ENCODE measurements at regions not wholly inside any gene's neighbourhood (a gene's known extent, or its start where the extent isn't known, plus 50 kb on each side); places are given as distances from the start of the nearest gene placed in this dataset.

DNA sequence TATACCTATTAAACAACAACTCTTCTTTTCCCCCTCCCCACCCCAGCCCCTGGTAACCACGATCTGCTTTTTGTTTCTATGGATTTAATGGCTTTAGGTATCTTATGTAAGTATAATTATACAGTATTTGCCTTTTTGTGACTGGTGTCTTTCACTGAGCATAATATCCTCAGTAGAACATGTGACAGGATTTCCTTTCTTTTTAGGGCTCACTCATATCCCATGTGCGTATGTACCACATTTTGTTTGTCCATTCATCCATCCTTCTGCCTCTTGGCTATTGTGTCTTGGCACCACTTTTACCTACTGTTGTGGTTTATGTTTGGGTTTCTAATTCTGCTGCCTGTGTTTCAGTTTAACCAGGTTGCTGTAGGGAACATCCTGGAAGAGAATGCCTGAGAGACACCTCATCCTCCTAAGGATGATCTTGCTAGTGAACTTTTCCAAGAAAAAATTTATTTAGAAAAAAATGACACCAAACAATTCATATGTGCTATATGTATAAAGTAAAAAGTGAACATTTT, 77.6 kb upstream of the SESN3 start:
- no peak overlapping the region for H2AK5ac ChIP-seq (ENCODE audit: low read length)
- no CpG with 5 or more reads among the region's 2 CpGs for WGBS (ENCODE audit: extremely low coverage, insufficient coverage, low lambda C conversion rate)
- H3K4me3 ChIP-seq (ENCODE audit: low read length) = no peak overlapping the region
- no peak overlapping the region for H3K4ac ChIP-seq (ENCODE audit: low read depth, low read length)
- no peaks in the 10 kb centered on the region for H3K4me1 ChIP-seq (ENCODE audit: control insufficient read depth, low read depth, low read length)
- H3K79me1 ChIP-seq (ENCODE audit: low read length) = no peaks in the 10 kb centered on the region
- H4K8ac ChIP-seq (ENCODE audit: low read depth, low read length) = no peak overlapping the region
- no peak overlapping the region for H3K23ac ChIP-seq (ENCODE audit: low read length)
- no peak overlapping the region for H4K5ac ChIP-seq (ENCODE audit: low read length)
- H3K18ac ChIP-seq (ENCODE audit: low read length) = no peak overlapping the region
- no peak overlapping the region for H3K56ac ChIP-seq (ENCODE audit: low read length)
- H2BK5ac ChIP-seq (ENCODE audit: low read length) = no peak overlapping the region
- H3K27me3 ChIP-seq (ENCODE audit: insufficient read depth, low read length, poor library complexity) = no peaks in the 10 kb centered on the region
- H3K79me2 ChIP-seq (ENCODE audit: control insufficient read depth, insufficient read depth, low read length) = no peaks in the 10 kb centered on the region
- H3K9ac ChIP-seq (ENCODE audit: low read length) = no peak overlapping the region
- H3K4me2 ChIP-seq (ENCODE audit: low read length) = no peak overlapping the region
- H3K36me3 ChIP-seq (ENCODE audit: control insufficient read depth, insufficient read depth, low read length) = no peaks in the 10 kb centered on the region
- no peak for DNase-seq
- no peak overlapping the region for H3K27ac ChIP-seq (ENCODE audit: low read depth, low read length)
- H2BK120ac ChIP-seq (ENCODE audit: low read depth, low read length) = no peak overlapping the region
- no peak overlapping the region for H2BK15ac ChIP-seq (replicated peaks; ENCODE audit: low read depth)

DNA sequence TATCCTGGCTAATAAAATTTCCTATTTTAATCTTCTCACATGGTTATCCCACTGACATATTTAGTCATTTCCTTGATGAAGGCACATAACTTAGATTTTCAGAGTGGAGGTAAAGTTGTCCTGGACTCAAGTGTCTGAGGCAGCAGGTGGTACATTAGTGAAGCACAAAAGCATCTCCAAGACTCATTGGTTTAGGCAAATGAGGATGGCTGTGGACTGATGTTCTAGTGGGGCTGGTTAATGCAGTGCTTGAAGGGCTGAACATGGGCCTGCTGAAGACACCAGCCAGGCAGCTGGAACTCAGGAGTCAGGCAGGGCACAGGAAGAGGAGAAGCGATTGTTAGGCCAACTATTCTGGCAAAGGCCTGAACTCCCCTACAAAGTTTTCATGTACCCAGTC, 76.3 kb upstream of the SESN3 start:
- no peak overlapping the region for H4K8ac ChIP-seq (ENCODE audit: low read depth, low read length)
- no peaks in the 10 kb centered on the region for H3K79me1 ChIP-seq (ENCODE audit: low read length)
- no peak overlapping the region for H2BK15ac ChIP-seq (replicated peaks; ENCODE audit: low read depth)
- H3K36me3 ChIP-seq (ENCODE audit: control insufficient read depth, insufficient read depth, low read length) = no peaks in the 10 kb centered on the region
- H3K27me3 ChIP-seq (ENCODE audit: insufficient read depth, low read length, poor library complexity) = no peaks in the 10 kb centered on the region
- H3K56ac ChIP-seq (ENCODE audit: low read length) = no peak overlapping the region
- H2BK120ac ChIP-seq (ENCODE audit: low read depth, low read length) = no peak overlapping the region
- no peak overlapping the region for H4K5ac ChIP-seq (ENCODE audit: low read length)
- no peak overlapping the region for H3K27ac ChIP-seq (ENCODE audit: low read depth, low read length)
- H3K23ac ChIP-seq (ENCODE audit: low read length) = no peak overlapping the region
- DNase-seq = no peak
- H3K4me2 ChIP-seq (ENCODE audit: low read length) = no peak overlapping the region
- no peak overlapping the region for H2BK5ac ChIP-seq (ENCODE audit: low read length)
- H3K4ac ChIP-seq (ENCODE audit: low read depth, low read length) = no peak overlapping the region
- no peak overlapping the region for H2AK5ac ChIP-seq (ENCODE audit: low read length)
- H3K9ac ChIP-seq (ENCODE audit: low read length) = no peak overlapping the region
- H3K4me1 ChIP-seq (ENCODE audit: control insufficient read depth, low read depth, low read length) = no peaks in the 10 kb centered on the region
- no peak overlapping the region for H3K18ac ChIP-seq (ENCODE audit: low read length)
- no CpG with 5 or more reads among the region's 1 CpG for WGBS (ENCODE audit: extremely low coverage, insufficient coverage, low lambda C conversion rate)
- H3K4me3 ChIP-seq (ENCODE audit: low read length) = no peak overlapping the region
- H3K79me2 ChIP-seq (ENCODE audit: control insufficient read depth, insufficient read depth, low read length) = no peaks in the 10 kb centered on the region

- Histone ChIP-seq H3K23ac (ENCODE audit: low read length) (no peak overlapping the region), H2AK5ac (ENCODE audit: low read length) (no peak overlapping the region), H3K4me1 (ENCODE audit: control insufficient read depth, low read depth, low read length) (no peaks in the 10 kb centered on the region), H4K8ac (ENCODE audit: low read depth, low read length) (no peak overlapping the region), H3K9ac (ENCODE audit: low read length) (no peak overlapping the region), H3K79me2 (ENCODE audit: control insufficient read depth, insufficient read depth, low read length) (no peaks in the 10 kb centered on the region), H2BK15ac (replicated peaks; ENCODE audit: low read depth) (no peak overlapping the region), H3K4ac (ENCODE audit: low read depth, low read length) (no peak overlapping the region), H3K56ac (ENCODE audit: low read length) (no peak overlapping the region), H3K27me3 (ENCODE audit: insufficient read depth, low read length, poor library complexity) (no peaks in the 10 kb centered on the region), H2BK5ac (ENCODE audit: low read length) (no peak overlapping the region), H3K79me1 (ENCODE audit: low read length) (no peaks in the 10 kb centered on the region), H3K4me2 (ENCODE audit: low read length) (no peak overlapping the region), H3K4me3 (ENCODE audit: low read length) (no peak overlapping the region), H4K5ac (ENCODE audit: low read length) (no peak overlapping the region), H3K18ac (ENCODE audit: low read length) (no peak overlapping the region), H3K27ac (ENCODE audit: low read depth, low read length) (no peak overlapping the region), H3K36me3 (ENCODE audit: control insufficient read depth, insufficient read depth, low read length) (no peaks in the 10 kb centered on the region), H2BK120ac (ENCODE audit: low read depth, low read length) (no peak overlapping the region)
- WGBS (ENCODE audit: extremely low coverage, insufficient coverage, low lambda C conversion rate) = no CpG with 5 or more reads among the region's 1 CpG
- no peak for DNase-seq
These were observed 75.8 kb upstream of the SESN3 start for GRCh38 chr11:95306801-95307200.

DNA sequence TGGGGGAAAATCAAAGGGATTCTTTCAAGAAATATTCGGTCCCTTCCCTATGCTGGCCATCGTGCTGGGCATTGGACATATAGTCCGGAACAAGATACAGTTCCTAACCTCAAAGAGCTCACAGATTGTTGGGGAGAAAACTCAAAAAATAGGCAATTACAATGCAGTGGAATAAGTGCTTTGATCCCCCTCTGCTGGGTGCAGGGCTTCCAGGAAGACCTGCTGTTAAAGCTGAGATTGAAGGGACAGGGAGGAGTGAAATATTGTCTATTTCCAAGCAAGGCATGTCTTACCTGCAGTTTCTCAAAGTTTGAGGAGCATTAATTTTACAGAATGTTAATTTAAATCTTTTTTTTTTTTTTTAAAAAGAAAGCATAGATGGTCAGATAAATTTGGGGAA, 75.1 kb upstream of the SESN3 start:
- no peak overlapping the region for H4K8ac ChIP-seq (ENCODE audit: low read depth, low read length)
- WGBS (ENCODE audit: extremely low coverage, insufficient coverage, low lambda C conversion rate) = no CpG with 5 or more reads among the region's 3 CpGs

DNA sequence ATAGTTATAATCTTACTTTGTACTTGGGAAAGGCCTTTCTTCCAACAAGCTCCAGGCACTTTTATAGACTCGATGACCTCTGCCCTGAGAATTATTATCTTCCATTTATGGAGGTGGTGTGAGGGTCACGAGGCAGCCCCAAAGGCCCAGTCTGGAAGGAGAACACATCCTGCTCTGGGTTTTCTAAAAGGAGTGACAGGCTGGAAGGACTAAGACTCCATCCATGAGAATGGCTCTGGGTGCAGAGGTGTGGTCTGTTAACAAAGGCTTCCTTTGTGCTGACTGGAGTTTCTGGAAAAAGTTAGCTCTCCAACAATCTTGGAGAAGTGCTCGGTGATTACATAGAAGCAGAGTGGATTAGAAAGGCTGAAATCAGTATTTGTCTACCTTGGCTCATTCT, 74.7 kb upstream of the SESN3 start:
- no peak overlapping the region for H2BK15ac ChIP-seq (replicated peaks; ENCODE audit: low read depth)

More for the DNA sequence above, 75.1 kb upstream of the SESN3 start:
- no peaks in the 10 kb centered on the region for H3K79me1 ChIP-seq (ENCODE audit: low read length)
- no peaks in the 10 kb centered on the region for H3K36me3 ChIP-seq (ENCODE audit: control insufficient read depth, insufficient read depth, low read length)
- no peak overlapping the region for H3K4me3 ChIP-seq (ENCODE audit: low read length)
- no peak overlapping the region for H2BK15ac ChIP-seq (replicated peaks; ENCODE audit: low read depth)
- H3K56ac ChIP-seq (ENCODE audit: low read length) = no peak overlapping the region
- H3K18ac ChIP-seq (ENCODE audit: low read length) = no peak overlapping the region
- no peak overlapping the region for H3K27ac ChIP-seq (ENCODE audit: low read depth, low read length)
- no peak overlapping the region for H2BK5ac ChIP-seq (ENCODE audit: low read length)
- H3K9ac ChIP-seq (ENCODE audit: low read length) = no peak overlapping the region
- no peaks in the 10 kb centered on the region for H3K79me2 ChIP-seq (ENCODE audit: control insufficient read depth, insufficient read depth, low read length)
- H3K4me2 ChIP-seq (ENCODE audit: low read length) = no peak overlapping the region
- H3K4ac ChIP-seq (ENCODE audit: low read depth, low read length) = no peak overlapping the region
- no peak for DNase-seq
- H3K4me1 ChIP-seq (ENCODE audit: control insufficient read depth, low read depth, low read length) = no peaks in the 10 kb centered on the region
- no peaks in the 10 kb centered on the region for H3K27me3 ChIP-seq (ENCODE audit: insufficient read depth, low read length, poor library complexity)
- H4K5ac ChIP-seq (ENCODE audit: low read length) = no peak overlapping the region
- no peak overlapping the region for H2AK5ac ChIP-seq (ENCODE audit: low read length)
- no peak overlapping the region for H2BK120ac ChIP-seq (ENCODE audit: low read depth, low read length)
- H3K23ac ChIP-seq (ENCODE audit: low read length) = no peak overlapping the region

DNA sequence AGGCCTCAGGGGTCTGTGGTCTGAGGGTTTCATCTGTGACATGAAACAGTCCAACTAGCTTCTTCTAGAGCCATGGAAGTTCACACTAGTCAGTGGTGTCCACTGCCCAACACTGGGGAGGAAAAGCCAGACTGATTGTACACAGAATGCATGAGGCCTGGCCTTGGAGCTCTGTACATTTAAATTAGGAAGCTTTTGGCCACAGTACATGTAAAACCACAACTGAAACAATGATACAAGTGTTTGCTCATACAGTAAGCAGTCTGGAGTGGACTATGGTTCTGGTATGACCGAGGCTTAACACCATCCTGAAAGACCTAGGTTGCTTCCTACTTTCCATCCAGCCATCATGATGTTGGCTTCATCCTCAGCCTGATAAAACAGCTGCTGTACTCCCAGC, 73.8 kb upstream of the SESN3 start:
- H3K79me2 ChIP-seq (ENCODE audit: control insufficient read depth, insufficient read depth, low read length) = no peaks in the 10 kb centered on the region
- H3K4me2 ChIP-seq (ENCODE audit: low read length) = no peak overlapping the region
- no peak overlapping the region for H3K4me3 ChIP-seq (ENCODE audit: low read length)
- no peaks in the 10 kb centered on the region for H3K79me1 ChIP-seq (ENCODE audit: low read length)
- H3K9ac ChIP-seq (ENCODE audit: low read length) = no peak overlapping the region
- no peak overlapping the region for H2BK120ac ChIP-seq (ENCODE audit: low read depth, low read length)
- no peak overlapping the region for H3K27ac ChIP-seq (ENCODE audit: low read depth, low read length)
- H3K4me1 ChIP-seq (ENCODE audit: control insufficient read depth, low read depth, low read length) = no peaks in the 10 kb centered on the region
- no peak overlapping the region for H4K5ac ChIP-seq (ENCODE audit: low read length)
- no CpG with 5 or more reads among the region's 1 CpG for WGBS (ENCODE audit: extremely low coverage, insufficient coverage, low lambda C conversion rate)
- no peak for DNase-seq
- no peak overlapping the region for H2BK5ac ChIP-seq (ENCODE audit: low read length)
- no peak overlapping the region for H3K4ac ChIP-seq (ENCODE audit: low read depth, low read length)
- no peak overlapping the region for H3K18ac ChIP-seq (ENCODE audit: low read length)
- no peak overlapping the region for H2AK5ac ChIP-seq (ENCODE audit: low read length)
- no peak overlapping the region for H2BK15ac ChIP-seq (replicated peaks; ENCODE audit: low read depth)
- H4K8ac ChIP-seq (ENCODE audit: low read depth, low read length) = no peak overlapping the region
- no peak overlapping the region for H3K56ac ChIP-seq (ENCODE audit: low read length)
- no peaks in the 10 kb centered on the region for H3K27me3 ChIP-seq (ENCODE audit: insufficient read depth, low read length, poor library complexity)
- no peak overlapping the region for H3K23ac ChIP-seq (ENCODE audit: low read length)
- no peaks in the 10 kb centered on the region for H3K36me3 ChIP-seq (ENCODE audit: control insufficient read depth, insufficient read depth, low read length)

More for the DNA sequence above, 74.7 kb upstream of the SESN3 start:
- Histone ChIP-seq H3K23ac (ENCODE audit: low read length) (no peak overlapping the region), H2BK5ac (ENCODE audit: low read length) (no peak overlapping the region), H3K36me3 (ENCODE audit: control insufficient read depth, insufficient read depth, low read length) (no peaks in the 10 kb centered on the region), H2AK5ac (ENCODE audit: low read length) (no peak overlapping the region), H3K56ac (ENCODE audit: low read length) (no peak overlapping the region), H3K27me3 (ENCODE audit: insufficient read depth, low read length, poor library complexity) (no peaks in the 10 kb centered on the region), H3K4me3 (ENCODE audit: low read length) (no peak overlapping the region), H3K9ac (ENCODE audit: low read length) (no peak overlapping the region), H2BK120ac (ENCODE audit: low read depth, low read length) (no peak overlapping the region), H3K4me1 (ENCODE audit: control insufficient read depth, low read depth, low read length) (no peaks in the 10 kb centered on the region), H3K79me1 (ENCODE audit: low read length) (no peaks in the 10 kb centered on the region), H3K18ac (ENCODE audit: low read length) (no peak overlapping the region), H3K4ac (ENCODE audit: low read depth, low read length) (no peak overlapping the region), H3K79me2 (ENCODE audit: control insufficient read depth, insufficient read depth, low read length) (no peaks in the 10 kb centered on the region), H3K27ac (ENCODE audit: low read depth, low read length) (no peak overlapping the region), H3K4me2 (ENCODE audit: low read length) (no peak overlapping the region), H4K8ac (ENCODE audit: low read depth, low read length) (no peak overlapping the region), H4K5ac (ENCODE audit: low read length) (no peak overlapping the region)
- DNase-seq = no peak
- WGBS (ENCODE audit: extremely low coverage, insufficient coverage, low lambda C conversion rate) = no CpG with 5 or more reads among the region's 3 CpGs

Data from mesendoderm (in vitro differentiated cells).